MCF 10A (cell line): ENCODE measurements at regions not wholly inside any gene's neighbourhood (a gene's known extent, or its start where the extent isn't known, plus 50 kb on each side); places are given as distances from the start of the nearest gene placed in this dataset.

Source experiments
- BruUV-seq: library from RNA; stranded (reverse); fragments of 400-500 nt; replicated peaks from 2 replicates; lab custom pipeline; 2021; lab: Mats Ljungman, UMichigan
- CTCF ChIA-PET: fragments of 300-600 bp; sonication (Branson Sonifier 250); formaldehyde crosslinking; extraction: SDS; loops from one replicate; lab custom pipeline; 2021; ENCODE audit warnings: antibody characterized with exemption, inconsistent platforms; lab: Yijun Ruan, JAX
- POLR2A ChIA-PET: fragments of 300-600, 350-650 bp; sonication (Branson Sonifier 250); formaldehyde crosslinking; extraction: SDS; loops from one replicate; lab custom pipeline; 2020; ENCODE audit warnings: antibody characterized with exemption, inconsistent platforms; lab: Yijun Ruan, JAX
- DNase-seq: peaks from one replicate; pipeline ENCODE4 v3.0.0-alpha.2; 2018; ENCODE audit not compliant: unreplicated experiment
- H3K27ac Mint-ChIP-seq: one replicate; pipeline ENCODE4 v1.8.0; 2022; ENCODE audit warnings: mild to moderate bottlenecking, low read depth, mixed read lengths; ENCODE audit not compliant: unreplicated experiment
- H3K27me3 Mint-ChIP-seq: one replicate; pipeline ENCODE4 v1.8.0; 2022; ENCODE audit warnings: mixed read lengths; ENCODE audit not compliant: insufficient read depth, unreplicated experiment
- H3K36me3 Mint-ChIP-seq: one replicate; pipeline ENCODE4 v1.8.0; 2022; ENCODE audit warnings: mild to moderate bottlenecking, moderate library complexity, mixed read lengths; ENCODE audit not compliant: insufficient read depth, unreplicated experiment
- H3K4me1 Mint-ChIP-seq: one replicate; pipeline ENCODE4 v1.8.0; 2022; ENCODE audit warnings: mixed read lengths; ENCODE audit not compliant: insufficient read depth, unreplicated experiment
- H3K4me3 Mint-ChIP-seq: one replicate; pipeline ENCODE4 v1.8.0; 2022; ENCODE audit warnings: mild to moderate bottlenecking, moderate library complexity, mixed read lengths; ENCODE audit not compliant: unreplicated experiment
- H3K9me3 Mint-ChIP-seq: one replicate; pipeline ENCODE4 v1.8.0; 2022; ENCODE audit warnings: mixed read lengths; ENCODE audit not compliant: unreplicated experiment
- CTCF ChIP-seq: fragments of 200-600 bp; IDR thresholded peaks from one replicate; pipeline ENCODE4 v1.8.0; 2022; ENCODE audit warnings: antibody characterized with exemption, mild to moderate bottlenecking; ENCODE audit not compliant: unreplicated experiment
- intact Hi-C: fragments of 100-400 bp; cut with micrococcal nuclease; formaldehyde crosslinking; loops from 2 replicates; pipeline ENCODE4 v1.14.1; 2022

- intact Hi-C loops, result loop anchor here (10.0 kb wide), 1 partner anchor 95 kb away; no protein-coding TSS in a partner anchor
- ChIA-PET CTCF (no interaction called here), POLR2A (interaction anchor here (1.2 to 1.8 kb wide), 2 partner anchors 9 to 60 kb away, joined by 4 to 5 read pairs; no protein-coding TSS in a partner anchor)
- Mint-ChIP-seq H3K4me3 (no peak overlapping the region), H3K4me1 (peaks cover 11% of the 10 kb centered on the region), H3K27me3 (no peaks in the 10 kb centered on the region), H3K36me3 (no peaks in the 10 kb centered on the region), H3K27ac (no peak overlapping the region), H3K9me3 (no peaks in the 10 kb centered on the region)
- no peak for DNase-seq
- no peak for TF ChIP-seq CTCF
- no TSS peak for BruUV-seq
These were observed 356.3 kb downstream of the PTEN start for GRCh38 chr10:88219753-88220152.

GRCh38 chr10:88221010-88221973 is 357.9 kb downstream of the PTEN start:
- ChIA-PET CTCF (interaction anchor here (0.7 to 1.0 kb wide), 4 partner anchors 11 to 157 kb away, joined by 3 to 5 read pairs (median 4); no protein-coding TSS in a partner anchor), POLR2A (interaction anchor here (0.9 to 2.0 kb wide), 2 partner anchors 11 to 96 kb away, joined by 3 to 5 read pairs; no protein-coding TSS in a partner anchor)
- Mint-ChIP-seq H3K4me1 (peaks cover 11% of the 10 kb centered on the region), H3K27ac (no peak overlapping the region), H3K27me3 (no peaks in the 10 kb centered on the region), H3K36me3 (no peaks in the 10 kb centered on the region), H3K9me3 (no peaks in the 10 kb centered on the region), H3K4me3 (no peak overlapping the region)
- no peak for TF ChIP-seq CTCF
- DNase-seq, result no peak
- BruUV-seq, result no TSS peak
- intact Hi-C loops, result no loop called here

GRCh38 chr10:88222881-88223280 is 359.5 kb downstream of the PTEN start:
- Mint-ChIP-seq H3K27ac (no peak overlapping the region), H3K4me3 (no peak overlapping the region), H3K27me3 (no peaks in the 10 kb centered on the region), H3K36me3 (no peaks in the 10 kb centered on the region), H3K9me3 (no peaks in the 10 kb centered on the region), H3K4me1 (peaks cover 11% of the 10 kb centered on the region)
- ChIA-PET CTCF (no interaction called here), POLR2A (interaction anchor here (0.6 kb wide), 1 partner anchor 359 kb away, joined by 3 read pairs; the partner anchor contains the start of genes KLLN and PTEN)
- no peak for TF ChIP-seq CTCF
- DNase-seq, result peak; percentile 20
- intact Hi-C loops, result no loop called here
- no TSS peak for BruUV-seq
